GM12878 (cell line): ENCODE measurements at regions not wholly inside any gene's neighbourhood (a gene's known extent, or its start where the extent isn't known, plus 50 kb on each side); places are given as distances from the start of the nearest gene placed in this dataset.

Experiments
- FOXK2 ChIP-seq: fragments of 450-650 bp; IDR thresholded peaks from 2 replicates; pipeline ENCODE4 v1.6.1; 2017; ENCODE audit warnings: mild to moderate bottlenecking, moderate library complexity
- JUNB ChIP-seq: IDR thresholded peaks from 2 replicates; pipeline ENCODE4 v1.6.1; 2016; ENCODE audit warnings: antibody characterized with exemption, mild to moderate bottlenecking
- MTA2 ChIP-seq: fragments of 450-650 bp; IDR thresholded peaks from 2 replicates; pipeline ENCODE4 v1.6.1; 2016; ENCODE audit warnings: low read depth, mild to moderate bottlenecking, moderate library complexity
- POLR2A ChIP-seq: IDR thresholded peaks from 2 replicates; pipeline ENCODE4 v1.6.1; 2011; ENCODE audit warnings: low read depth, mild to moderate bottlenecking, low read length
- RELA ChIP-seq: fragments of 450-650 bp; IDR thresholded peaks from 2 replicates; pipeline ENCODE4 v1.8.0; 2014; ENCODE audit warnings: borderline replicate concordance; ENCODE audit not compliant: partially characterized antibody
- SREBF2 ChIP-seq: IDR thresholded peaks from 2 replicates; pipeline ENCODE4 v1.6.1; 2012; ENCODE audit warnings: mild to moderate bottlenecking, low read length
- TF ChIP-seq, protein P1 (sequence below): fragments of 450-650 bp; IDR thresholded peaks from 2 replicates; pipeline ENCODE4 v1.6.1; 2014; ENCODE audit warnings: mild to moderate bottlenecking
- TF ChIP-seq, protein P2 (sequence below): fragments of 450-650 bp; IDR thresholded peaks from 2 replicates; pipeline ENCODE4 v1.6.1; 2017; ENCODE audit warnings: mild to moderate bottlenecking
- TF ChIP-seq, protein P3 (sequence below), 3 experiments: IDR thresholded peaks in 2 of 3; conservative IDR thresholded peaks in 1 of 3; 2 replicates each; pipeline ENCODE4 v1.5.1; 2011; ENCODE audit warnings: low read depth in 3 of 3, low read length in 3 of 3, mild to moderate bottlenecking in 3 of 3, control low read depth in 2 of 3, moderate library complexity in 2 of 3, inconsistent platforms in 1 of 3, mixed read lengths in 1 of 3; ENCODE audit not compliant: control insufficient read depth in 2 of 3, insufficient read depth in 1 of 3; ENCODE audit errors: extremely low read depth in 1 of 3

DNA sequence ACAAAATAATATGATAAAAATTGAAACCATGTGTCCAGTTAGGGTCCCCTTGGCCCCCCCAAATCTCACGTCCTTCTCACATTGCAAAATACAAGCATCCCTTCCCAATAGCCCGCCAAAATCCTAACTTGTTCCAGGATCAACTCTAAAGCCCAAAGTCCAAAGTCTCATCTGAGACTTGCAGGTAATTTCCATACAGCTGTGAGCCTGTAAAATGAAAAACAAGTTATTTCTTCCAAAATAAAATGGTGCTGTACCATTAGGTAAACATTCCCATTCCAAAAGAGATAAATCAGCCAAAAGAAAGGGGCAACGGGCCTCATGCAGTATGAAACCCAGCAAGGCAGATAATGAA is 51.0 kb upstream of the COBL start:
- TF ChIP-seq, protein P1, sequence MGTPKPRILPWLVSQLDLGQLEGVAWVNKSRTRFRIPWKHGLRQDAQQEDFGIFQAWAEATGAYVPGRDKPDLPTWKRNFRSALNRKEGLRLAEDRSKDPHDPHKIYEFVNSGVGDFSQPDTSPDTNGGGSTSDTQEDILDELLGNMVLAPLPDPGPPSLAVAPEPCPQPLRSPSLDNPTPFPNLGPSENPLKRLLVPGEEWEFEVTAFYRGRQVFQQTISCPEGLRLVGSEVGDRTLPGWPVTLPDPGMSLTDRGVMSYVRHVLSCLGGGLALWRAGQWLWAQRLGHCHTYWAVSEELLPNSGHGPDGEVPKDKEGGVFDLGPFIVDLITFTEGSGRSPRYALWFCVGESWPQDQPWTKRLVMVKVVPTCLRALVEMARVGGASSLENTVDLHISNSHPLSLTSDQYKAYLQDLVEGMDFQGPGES = no peak
- TF ChIP-seq RELA (no peak), JUNB (no peak), POLR2A (no peak), FOXK2 (no peak), MTA2 (no peak), SREBF2 (no peak)
- TF ChIP-seq, protein P2, sequence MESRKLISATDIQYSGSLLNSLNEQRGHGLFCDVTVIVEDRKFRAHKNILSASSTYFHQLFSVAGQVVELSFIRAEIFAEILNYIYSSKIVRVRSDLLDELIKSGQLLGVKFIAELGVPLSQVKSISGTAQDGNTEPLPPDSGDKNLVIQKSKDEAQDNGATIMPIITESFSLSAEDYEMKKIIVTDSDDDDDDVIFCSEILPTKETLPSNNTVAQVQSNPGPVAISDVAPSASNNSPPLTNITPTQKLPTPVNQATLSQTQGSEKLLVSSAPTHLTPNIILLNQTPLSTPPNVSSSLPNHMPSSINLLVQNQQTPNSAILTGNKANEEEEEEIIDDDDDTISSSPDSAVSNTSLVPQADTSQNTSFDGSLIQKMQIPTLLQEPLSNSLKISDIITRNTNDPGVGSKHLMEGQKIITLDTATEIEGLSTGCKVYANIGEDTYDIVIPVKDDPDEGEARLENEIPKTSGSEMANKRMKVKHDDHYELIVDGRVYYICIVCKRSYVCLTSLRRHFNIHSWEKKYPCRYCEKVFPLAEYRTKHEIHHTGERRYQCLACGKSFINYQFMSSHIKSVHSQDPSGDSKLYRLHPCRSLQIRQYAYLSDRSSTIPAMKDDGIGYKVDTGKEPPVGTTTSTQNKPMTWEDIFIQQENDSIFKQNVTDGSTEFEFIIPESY = no peak
- TF ChIP-seq, protein P3, sequence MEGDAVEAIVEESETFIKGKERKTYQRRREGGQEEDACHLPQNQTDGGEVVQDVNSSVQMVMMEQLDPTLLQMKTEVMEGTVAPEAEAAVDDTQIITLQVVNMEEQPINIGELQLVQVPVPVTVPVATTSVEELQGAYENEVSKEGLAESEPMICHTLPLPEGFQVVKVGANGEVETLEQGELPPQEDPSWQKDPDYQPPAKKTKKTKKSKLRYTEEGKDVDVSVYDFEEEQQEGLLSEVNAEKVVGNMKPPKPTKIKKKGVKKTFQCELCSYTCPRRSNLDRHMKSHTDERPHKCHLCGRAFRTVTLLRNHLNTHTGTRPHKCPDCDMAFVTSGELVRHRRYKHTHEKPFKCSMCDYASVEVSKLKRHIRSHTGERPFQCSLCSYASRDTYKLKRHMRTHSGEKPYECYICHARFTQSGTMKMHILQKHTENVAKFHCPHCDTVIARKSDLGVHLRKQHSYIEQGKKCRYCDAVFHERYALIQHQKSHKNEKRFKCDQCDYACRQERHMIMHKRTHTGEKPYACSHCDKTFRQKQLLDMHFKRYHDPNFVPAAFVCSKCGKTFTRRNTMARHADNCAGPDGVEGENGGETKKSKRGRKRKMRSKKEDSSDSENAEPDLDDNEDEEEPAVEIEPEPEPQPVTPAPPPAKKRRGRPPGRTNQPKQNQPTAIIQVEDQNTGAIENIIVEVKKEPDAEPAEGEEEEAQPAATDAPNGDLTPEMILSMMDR (IDR thresholded peaks at IDR 0.05 in 2 of 3, conservative IDR thresholded peaks at IDR 0.05 in 1 of 3; ENCODE audit: control insufficient read depth in 2 of 3, extremely low read depth in 1 of 3, insufficient read depth in 1 of 3, low read depth in 3 of 3, low read length in 3 of 3) = no peak
